CD8-positive, alpha-beta memory T cell (primary cell): ENCODE measurements at regions not wholly inside any gene's neighbourhood (a gene's known extent, or its start where the extent isn't known, plus 50 kb on each side); places are given as distances from the start of the nearest gene placed in this dataset.
"Not testable (repeated sequence)": the region's sequence is repeated elsewhere in the genome, so short reads cannot be mapped to it uniquely, and the experiment has no call there.

ENCODE experiments used
- CTCF ChIA-PET: fragments of 350-600 bp; sonication (Branson Sonifier 250); formaldehyde crosslinking; loops from one replicate; lab custom pipeline; 2021; ENCODE audit warnings: antibody characterized with exemption; lab: Charles Lee
- POLR2A ChIA-PET: fragments of 350-600 bp; sonication (Branson Sonifier 250); formaldehyde crosslinking; loops from one replicate; lab custom pipeline; 2021; ENCODE audit warnings: antibody characterized with exemption; lab: Charles Lee
- DNase-seq, 5 donors: peaks; one replicate each; pipeline versions ENCODE4 v3.0.0 to v3.0.0-alpha.2; 2020 to 2022; ENCODE audit warnings: mixed read lengths in 1 of 5
- H3K27ac ChIP-seq: one replicate; pipeline ENCODE4 v1.7.0; 2013; ENCODE audit warnings: low read depth, mild to moderate bottlenecking, low read length, moderate library complexity
- H3K27me3 ChIP-seq: 2 replicates; pipeline ENCODE4 v1.7.0; 2013; ENCODE audit warnings: low read length, mild to moderate bottlenecking; ENCODE audit not compliant: insufficient read depth, poor library complexity, severe bottlenecking
- H3K36me3 ChIP-seq: 2 replicates; pipeline ENCODE4 v1.7.0; 2013; ENCODE audit warnings: mild to moderate bottlenecking, low read length, moderate library complexity; ENCODE audit not compliant: insufficient read depth
- H3K4me1 ChIP-seq: 2 replicates; pipeline ENCODE4 v1.7.0; 2013; ENCODE audit warnings: mild to moderate bottlenecking, low read length, moderate library complexity; ENCODE audit not compliant: insufficient read depth
- H3K4me3 ChIP-seq: 2 replicates; pipeline ENCODE4 v1.7.0; 2013; ENCODE audit warnings: mild to moderate bottlenecking, low read length
- H3K9me3 ChIP-seq: 2 replicates; pipeline ENCODE4 v1.7.0; 2013; ENCODE audit warnings: mild to moderate bottlenecking, low read length
- H3K27ac Mint-ChIP-seq, 8 donors: one replicate each; pipeline ENCODE4 v1.8.0; 2020 to 2021; ENCODE audit warnings: mixed read lengths in 8 of 8, mild to moderate bottlenecking in 6 of 8, inconsistent platforms in 3 of 8, moderate library complexity in 3 of 8
- H3K27me3 Mint-ChIP-seq, 2 donors: one replicate each; pipeline ENCODE4 v1.8.0; 2020 to 2021; ENCODE audit warnings: mixed read lengths in 2 of 2, mild to moderate bottlenecking in 1 of 2, moderate library complexity in 1 of 2
- H3K36me3 Mint-ChIP-seq, 3 donors: one replicate each; pipeline ENCODE4 v1.8.0; 2020 to 2021; ENCODE audit warnings: mixed read lengths in 3 of 3, inconsistent platforms in 1 of 3, mild to moderate bottlenecking in 1 of 3
- H3K4me1 Mint-ChIP-seq, 3 donors: one replicate each; pipeline ENCODE4 v1.8.0; 2020 to 2021; ENCODE audit warnings: mixed read lengths in 3 of 3, inconsistent platforms in 1 of 3, mild to moderate bottlenecking in 1 of 3
- H3K4me3 Mint-ChIP-seq, 7 donors: one replicate each; pipeline ENCODE4 v1.8.0; 2020 to 2021; ENCODE audit warnings: mixed read lengths in 7 of 7, mild to moderate bottlenecking in 6 of 7, moderate library complexity in 4 of 7, inconsistent platforms in 2 of 7
- H3K9me3 Mint-ChIP-seq, 5 donors: one replicate each; pipeline ENCODE4 v1.8.0; 2020 to 2022; ENCODE audit warnings: mixed read lengths in 5 of 5, mild to moderate bottlenecking in 3 of 5, moderate library complexity in 2 of 5, inconsistent platforms in 1 of 5

DNA sequence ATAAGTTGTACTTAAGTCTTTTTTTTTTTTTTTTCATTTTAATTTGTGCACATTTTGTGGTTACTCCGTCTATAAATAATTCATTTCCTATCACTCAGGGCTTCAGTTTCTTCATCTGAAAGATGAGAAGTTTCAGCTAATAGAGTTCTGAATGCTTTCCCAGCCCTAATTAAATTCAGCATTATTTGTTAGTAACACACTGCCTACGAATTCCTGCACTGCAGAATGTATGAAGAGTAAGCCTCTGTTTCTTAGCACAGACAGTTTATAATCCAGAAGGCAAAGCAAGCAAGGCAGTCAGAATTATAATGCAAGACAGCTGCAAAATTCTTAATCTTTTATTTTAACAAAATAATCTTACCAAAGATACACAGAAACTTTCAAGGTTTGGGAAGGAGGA lies 138.0 kb upstream of the GHR start:
- Histone ChIP-seq H3K4me1 (no peaks in the 10 kb centered on the region), H3K27ac (no peak overlapping the region), H3K36me3 (no peaks in the 10 kb centered on the region), H3K4me3 (no peak overlapping the region), H3K9me3 (no peaks in the 10 kb centered on the region), H3K27me3 (no peaks in the 10 kb centered on the region)
- Mint-ChIP-seq H3K4me3 (no peak overlapping the region), H3K27me3 (no peaks in the 10 kb centered on the region), H3K27ac (no peak overlapping the region), H3K4me1 (no peaks in the 10 kb centered on the region), H3K36me3 (no peaks in the 10 kb centered on the region), H3K9me3 (peaks cover 0 to 3% (median 0%) of the 10 kb centered on the region in 5 donors)
- CTCF ChIA-PET, result interaction anchor here (1.3 kb wide), 1 partner anchor 9 kb away, joined by 4 read pairs; no protein-coding TSS in a partner anchor
- POLR2A ChIA-PET, result no interaction called here
- no peak for DNase-seq

DNA sequence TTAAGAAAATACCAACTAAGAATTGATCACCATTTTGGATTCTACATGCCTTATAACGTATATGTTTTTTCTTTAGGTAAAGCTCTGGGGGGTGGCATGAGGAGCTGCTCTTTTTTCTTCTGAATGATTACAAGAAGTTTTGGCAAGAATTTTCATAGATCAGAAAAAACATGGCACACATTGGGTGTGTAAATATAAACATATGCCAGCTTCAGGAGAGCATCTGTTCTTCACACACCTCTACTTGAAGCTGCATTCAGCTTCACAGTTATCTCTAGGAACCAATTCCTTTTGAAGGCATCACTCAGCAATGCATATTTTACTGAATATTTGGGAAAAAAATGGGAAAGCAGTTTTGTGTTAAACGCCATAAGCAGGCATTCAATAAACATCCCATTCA lies 122.7 kb upstream of the GHR start:
- no peak overlapping the region for H3K4me3 Mint-ChIP-seq
- Histone ChIP-seq H3K4me3 (no peak overlapping the region), H3K9me3 (no peaks in the 10 kb centered on the region), H3K36me3 (no peaks in the 10 kb centered on the region), H3K27me3 (no peaks in the 10 kb centered on the region), H3K27ac (no peak overlapping the region), H3K4me1 (no peaks in the 10 kb centered on the region)
- ChIA-PET CTCF (no interaction called here), POLR2A (no interaction called here)
- no peaks in the 10 kb centered on the region for H3K27me3 Mint-ChIP-seq
- no peaks in the 10 kb centered on the region for H3K4me1 Mint-ChIP-seq
- peaks cover 0 to 4% (median 3%) of the 10 kb centered on the region in 5 donors for H3K9me3 Mint-ChIP-seq
- no peak overlapping the region for H3K27ac Mint-ChIP-seq
- no peaks in the 10 kb centered on the region for H3K36me3 Mint-ChIP-seq
- DNase-seq, result no peak

DNA sequence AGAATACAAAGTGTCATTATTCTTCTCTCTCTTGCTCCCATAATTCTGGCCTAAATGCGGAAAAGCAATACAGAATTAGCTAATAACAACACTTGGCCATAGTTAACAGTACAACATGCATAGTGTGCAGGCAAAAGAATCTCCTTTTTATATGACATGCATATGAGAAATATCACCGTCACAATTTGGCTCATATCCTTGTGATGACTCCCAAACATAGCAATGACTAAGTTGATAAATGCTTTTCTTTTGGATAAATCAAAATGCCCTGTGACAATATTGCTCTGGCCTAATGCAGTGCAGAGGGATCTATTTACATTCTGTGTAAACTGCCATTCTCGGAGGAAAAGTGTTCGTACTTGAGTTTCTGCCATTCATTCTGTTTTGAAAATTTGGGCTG lies 121.9 kb upstream of the GHR start:
- CTCF ChIA-PET, result no interaction called here
- Histone ChIP-seq H3K4me1 (no peaks in the 10 kb centered on the region), H3K36me3 (no peaks in the 10 kb centered on the region), H3K9me3 (no peaks in the 10 kb centered on the region), H3K4me3 (no peak overlapping the region), H3K27me3 (no peaks in the 10 kb centered on the region), H3K27ac (no peak overlapping the region)
- peaks cover 0 to 2% of the 10 kb centered on the region in 2 donors for H3K27me3 Mint-ChIP-seq
- no peaks in the 10 kb centered on the region for H3K4me1 Mint-ChIP-seq
- no peak overlapping the region for H3K4me3 Mint-ChIP-seq
- DNase-seq, result no peak
- peaks cover 0 to 4% (median 2%) of the 10 kb centered on the region in 5 donors for H3K9me3 Mint-ChIP-seq
- no peaks in the 10 kb centered on the region for H3K36me3 Mint-ChIP-seq
- no peak overlapping the region for H3K27ac Mint-ChIP-seq
- POLR2A ChIA-PET, result no interaction called here

DNA sequence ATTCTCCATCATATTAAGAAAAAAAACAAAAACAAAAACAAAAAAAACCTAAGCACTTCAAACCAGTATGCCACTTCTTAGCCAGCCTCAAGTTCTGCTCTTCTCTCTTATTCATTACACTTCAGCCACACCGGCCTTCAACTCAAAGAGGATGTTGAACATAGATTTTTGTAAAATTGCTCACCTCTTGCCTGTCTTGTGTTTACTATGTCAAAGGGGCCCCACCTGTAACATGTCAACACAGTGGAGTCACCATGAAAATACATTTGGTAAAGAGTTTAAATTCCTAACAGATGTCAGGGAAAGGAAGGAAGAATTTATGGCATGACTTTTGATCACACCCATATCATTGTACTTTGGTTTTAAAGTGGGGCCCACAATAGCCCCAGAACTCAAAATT lies 121.1 kb upstream of the GHR start:
- Histone ChIP-seq H3K36me3 (no peaks in the 10 kb centered on the region), H3K27me3 (no peaks in the 10 kb centered on the region), H3K27ac (no peak overlapping the region), H3K9me3 (no peaks in the 10 kb centered on the region), H3K4me1 (no peaks in the 10 kb centered on the region), H3K4me3 (no peak overlapping the region)
- Mint-ChIP-seq H3K27me3 (peaks cover 0 to 2% of the 10 kb centered on the region in 2 donors), H3K4me3 (no peak overlapping the region), H3K36me3 (no peaks in the 10 kb centered on the region), H3K4me1 (no peaks in the 10 kb centered on the region), H3K27ac (no peak overlapping the region), H3K9me3 (peaks cover 0 to 4% (median 2%) of the 10 kb centered on the region in 5 donors)
- CTCF ChIA-PET, result no interaction called here
- DNase-seq, result no peak
- POLR2A ChIA-PET, result no interaction called here

DNA sequence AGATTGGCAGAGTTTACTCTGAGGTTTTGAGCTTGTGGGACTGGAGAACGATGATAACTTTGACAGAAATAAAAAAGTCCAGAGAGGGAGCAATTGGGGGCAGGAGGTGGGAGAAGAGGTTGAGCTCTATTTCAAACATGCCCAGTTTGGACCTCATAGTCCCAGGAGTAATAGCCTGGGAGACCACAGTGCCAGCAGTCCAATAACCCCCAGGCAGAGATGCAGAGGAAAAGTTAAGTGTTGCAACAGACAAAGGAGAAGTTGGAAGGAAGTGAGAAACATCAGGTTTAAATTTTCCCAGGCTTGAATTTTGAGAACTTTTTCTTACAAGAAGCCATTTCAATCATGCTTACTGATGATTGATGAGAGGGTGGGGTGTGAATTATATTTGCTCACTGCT lies 117.0 kb upstream of the GHR start:
- no peak overlapping the region for H3K27ac ChIP-seq
- ChIA-PET CTCF (no interaction called here), POLR2A (no interaction called here)
- no peak overlapping the region for H3K4me3 ChIP-seq
- Mint-ChIP-seq H3K27ac (no peak overlapping the region), H3K27me3 (peaks cover 0 to 2% of the 10 kb centered on the region in 2 donors), H3K36me3 (no peaks in the 10 kb centered on the region), H3K9me3 (peaks cover 0 to 2% (median 0%) of the 10 kb centered on the region in 5 donors), H3K4me1 (no peaks in the 10 kb centered on the region), H3K4me3 (no peak overlapping the region)
- no peaks in the 10 kb centered on the region for H3K36me3 ChIP-seq
- H3K27me3 ChIP-seq, result no peaks in the 10 kb centered on the region
- no peaks in the 10 kb centered on the region for H3K9me3 ChIP-seq
- no peaks in the 10 kb centered on the region for H3K4me1 ChIP-seq
- DNase-seq, result no peak

DNA sequence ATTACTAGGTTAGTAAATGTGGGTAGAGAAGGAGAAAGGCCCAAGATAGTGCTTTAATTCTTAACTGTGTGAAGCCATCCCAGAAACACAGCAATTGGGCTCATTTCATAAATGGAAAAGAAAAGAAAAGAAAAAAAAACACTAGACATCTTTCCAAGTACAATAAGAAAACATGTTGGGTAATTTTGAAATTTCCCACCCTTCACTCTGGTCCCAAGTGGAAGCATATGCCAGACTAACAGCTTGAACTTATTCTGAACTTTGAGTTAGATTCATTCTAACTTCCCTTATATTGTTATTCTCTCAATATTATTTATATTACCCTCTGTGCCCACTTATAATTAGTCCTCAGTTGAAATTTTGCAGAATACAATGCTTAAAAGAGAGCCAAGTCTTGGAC lies 113.4 kb upstream of the GHR start:
- H3K9me3 ChIP-seq, result no peaks in the 10 kb centered on the region
- H3K4me1 ChIP-seq, result no peaks in the 10 kb centered on the region
- H3K36me3 Mint-ChIP-seq, result no peaks in the 10 kb centered on the region
- CTCF ChIA-PET, result no interaction called here
- no peak for DNase-seq
- no peaks in the 10 kb centered on the region for H3K27me3 ChIP-seq
- H3K27ac Mint-ChIP-seq, result no peak overlapping the region
- no peak overlapping the region for H3K4me3 Mint-ChIP-seq
- no peak overlapping the region for H3K4me3 ChIP-seq
- H3K27me3 Mint-ChIP-seq, result peaks cover 0 to 2% of the 10 kb centered on the region in 2 donors
- H3K27ac ChIP-seq, result no peak overlapping the region
- peaks cover 0 to 2% (median 0%) of the 10 kb centered on the region in 5 donors for H3K9me3 Mint-ChIP-seq
- no peaks in the 10 kb centered on the region for H3K36me3 ChIP-seq
- POLR2A ChIA-PET, result no interaction called here
- H3K4me1 Mint-ChIP-seq, result no peaks in the 10 kb centered on the region

DNA sequence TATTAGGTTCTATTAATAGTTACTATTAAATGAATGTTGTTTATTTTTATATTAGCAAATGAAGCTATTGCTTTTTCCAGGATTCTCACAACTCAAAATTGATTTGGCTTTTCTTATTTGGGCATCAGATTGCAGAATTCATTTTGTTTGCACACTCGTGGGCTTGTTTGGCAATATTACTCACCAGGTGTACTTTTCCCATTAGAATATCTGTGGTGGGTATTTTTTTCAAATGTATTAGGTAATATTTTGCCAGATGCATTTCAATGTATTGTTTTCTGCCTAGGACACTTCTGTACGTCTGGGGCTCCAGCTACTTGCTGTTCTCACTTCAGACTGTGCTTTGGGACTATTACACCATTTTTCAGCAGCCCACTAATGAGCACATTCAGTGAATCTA lies 108.0 kb upstream of the GHR start:
- no peak overlapping the region for H3K4me3 Mint-ChIP-seq
- no peaks in the 10 kb centered on the region for H3K27me3 ChIP-seq
- DNase-seq, result no peak
- H3K4me1 ChIP-seq, result no peaks in the 10 kb centered on the region
- H3K27ac Mint-ChIP-seq, result no peak overlapping the region
- H3K27ac ChIP-seq, result no peak overlapping the region
- H3K9me3 Mint-ChIP-seq, result peaks cover 18 to 32% (median 21%) of the 10 kb centered on the region in 5 donors
- no peaks in the 10 kb centered on the region for H3K9me3 ChIP-seq
- no peaks in the 10 kb centered on the region for H3K36me3 Mint-ChIP-seq
- no peaks in the 10 kb centered on the region for H3K36me3 ChIP-seq
- no peaks in the 10 kb centered on the region for H3K27me3 Mint-ChIP-seq
- H3K4me3 ChIP-seq, result no peak overlapping the region
- ChIA-PET CTCF (no interaction called here), POLR2A (no interaction called here)
- no peaks in the 10 kb centered on the region for H3K4me1 Mint-ChIP-seq

DNA sequence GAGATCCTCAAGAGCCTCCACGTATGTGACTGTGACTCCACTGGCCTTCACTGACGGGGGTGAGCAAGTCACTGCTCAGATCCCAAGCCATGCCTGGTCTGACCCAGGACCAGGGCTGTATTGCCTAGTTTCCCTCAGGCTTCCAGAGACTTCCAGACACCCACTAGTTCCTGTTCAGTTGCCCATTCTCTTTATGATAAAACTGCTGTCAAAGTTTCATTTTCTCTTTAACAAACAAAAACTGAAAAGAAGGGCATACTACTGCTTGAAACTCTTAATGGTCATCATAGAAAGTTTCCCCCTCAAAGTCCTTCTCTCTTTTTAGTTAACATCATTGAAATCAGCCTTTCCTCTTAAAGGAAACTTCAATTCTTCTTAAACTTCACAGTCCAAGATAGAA lies 105.7 kb upstream of the GHR start:
- POLR2A ChIA-PET, result no interaction called here
- no peaks in the 10 kb centered on the region for H3K36me3 ChIP-seq
- Mint-ChIP-seq H3K36me3 (no peaks in the 10 kb centered on the region), H3K9me3 (peaks cover 22 to 49% (median 32%) of the 10 kb centered on the region in 5 donors), H3K27me3 (peaks cover 0 to 3% of the 10 kb centered on the region in 2 donors), H3K4me1 (no peaks in the 10 kb centered on the region), H3K27ac (no peak overlapping the region), H3K4me3 (no peak overlapping the region)
- no peak overlapping the region for H3K27ac ChIP-seq
- H3K9me3 ChIP-seq, result no peaks in the 10 kb centered on the region
- no peaks in the 10 kb centered on the region for H3K27me3 ChIP-seq
- CTCF ChIA-PET, result interaction anchor here (1.4 kb wide), 1 partner anchor 9 kb away, joined by 3 read pairs; no protein-coding TSS in a partner anchor
- DNase-seq, result no peak
- no peak overlapping the region for H3K4me3 ChIP-seq
- no peaks in the 10 kb centered on the region for H3K4me1 ChIP-seq

DNA sequence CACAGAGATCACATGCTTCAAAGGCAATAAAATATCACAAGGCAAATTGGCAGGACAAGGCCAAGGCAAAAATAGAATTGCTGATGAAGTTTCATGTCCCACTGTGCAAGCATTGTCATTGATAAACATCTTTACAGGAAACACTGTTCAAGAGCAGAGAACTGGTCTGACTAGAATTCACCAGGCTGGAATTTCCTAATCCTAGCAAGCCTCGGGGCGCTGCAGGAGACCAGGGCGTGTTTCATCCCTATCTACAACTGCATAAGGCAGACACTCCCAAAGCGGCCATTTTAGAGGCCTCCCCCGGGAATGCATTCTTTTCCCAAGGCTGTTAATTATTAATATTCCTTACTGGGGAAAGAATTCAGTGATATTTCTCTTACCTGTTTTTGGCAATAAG lies 103.7 kb upstream of the GHR start:
- CTCF ChIA-PET, result not testable (repeated sequence)

More for the DNA sequence above, 103.7 kb upstream of the GHR start:
- H3K4me3 ChIP-seq, H3K27me3 Mint-ChIP-seq, H3K4me3 Mint-ChIP-seq, H3K4me1 ChIP-seq, H3K36me3 Mint-ChIP-seq, H3K4me1 Mint-ChIP-seq, H3K27ac ChIP-seq, H3K36me3 ChIP-seq, DNase-seq, H3K27me3 ChIP-seq, POLR2A ChIA-PET, H3K9me3 ChIP-seq, H3K27ac Mint-ChIP-seq: not testable (repeated sequence)
- H3K9me3 Mint-ChIP-seq, result peaks cover 22 to 50% (median 32%) of the 10 kb centered on the region in 5 donors
